H1 (cell line): ENCODE measurements at regions not wholly inside any gene's neighbourhood (a gene's known extent, or its start where the extent isn't known, plus 50 kb on each side); places are given as distances from the start of the nearest gene placed in this dataset.

Source experiments
- CTCF ChIA-PET: fragments of 300-600 bp; sonication (Branson Sonifier 250); formaldehyde crosslinking; loops from one replicate; lab custom pipeline; 2021; ENCODE audit not compliant: partially characterized antibody; lab: Charles Lee
- POLR2A ChIA-PET: fragments of 300-600 bp; sonication (Branson Sonifier 250); formaldehyde crosslinking; loops from one replicate; lab custom pipeline; 2021; ENCODE audit warnings: inconsistent platforms; ENCODE audit not compliant: partially characterized antibody; lab: Charles Lee
- DNase-seq, 2 experiments: peaks; one replicate each; pipeline versions ENCODE4 v3.0.0 to v3.0.0-alpha.2; 2010 to 2022; ENCODE audit warnings: low spot score in 2 of 2, low read depth in 1 of 2, mixed read lengths in 1 of 2
- FAIRE-seq: peaks from 2 replicates; lab custom pipeline; 2011; peaks lifted over from hg19 to GRCh38; lab: Jason Lieb, UNC
- H2AFZ ChIP-seq: 2 replicates; pipeline ENCODE4 v1.8.1; 2012; ENCODE audit warnings: low read length, inconsistent platforms
- H2AK5ac ChIP-seq: 2 replicates; pipeline ENCODE4 v1.6.1; 2013; ENCODE audit warnings: low read depth, low read length
- H2BK120ac ChIP-seq: replicated peaks from 2 replicates; pipeline ENCODE3; 2013; ENCODE audit warnings: low read depth, low read length, inconsistent platforms
- H2BK12ac ChIP-seq: 2 replicates; pipeline ENCODE4 v1.6.1; 2013; ENCODE audit warnings: low read depth, low read length
- H2BK15ac ChIP-seq: 2 replicates; pipeline ENCODE4 v1.6.1; 2013; ENCODE audit warnings: low read length
- H2BK20ac ChIP-seq: 2 replicates; pipeline ENCODE4 v1.6.1; 2013; ENCODE audit warnings: low read length
- H2BK5ac ChIP-seq: 2 replicates; pipeline ENCODE4 v1.6.1; 2013; ENCODE audit warnings: low read depth, low read length
- H3K14ac ChIP-seq: 2 replicates; pipeline ENCODE4 v1.6.1; 2013; ENCODE audit warnings: inconsistent platforms; ENCODE audit not compliant: insufficient read length
- H3K18ac ChIP-seq: 2 replicates; pipeline ENCODE4 v1.6.1; 2013; ENCODE audit warnings: low read length; ENCODE audit errors: extremely low read depth
- H3K23ac ChIP-seq: 2 replicates; pipeline ENCODE4 v1.6.1; 2013; ENCODE audit warnings: inconsistent platforms; ENCODE audit not compliant: insufficient read length
- H3K23me2 ChIP-seq: 2 replicates; pipeline ENCODE4 v1.6.1; 2013; ENCODE audit warnings: low read depth, low read length
- H3K27ac ChIP-seq: 2 replicates; pipeline ENCODE4 v1.6.1; 2011; ENCODE audit warnings: low read depth, low read length, inconsistent platforms
- H3K27me3 ChIP-seq, 4 experiments: replicated peaks in 1 of 4; 1 replicate in 1 of 4; 2 replicates in 3 of 4; pipeline versions ENCODE4 v1.6.1 to v1.8.1; 2011 to 2013; ENCODE audit warnings: low read length in 3 of 4, mild to moderate bottlenecking in 3 of 4, inconsistent platforms in 2 of 4, mixed read lengths in 2 of 4, moderate library complexity in 1 of 4; ENCODE audit not compliant: control insufficient read depth in 3 of 4, insufficient read depth in 3 of 4; ENCODE audit errors: extremely low read depth in 1 of 4
- H3K36me3 ChIP-seq, 4 experiments: 2 replicates each; pipeline versions ENCODE4 v1.6.1 to v1.8.1; 2011 to 2013; ENCODE audit warnings: mild to moderate bottlenecking in 4 of 4, low read length in 3 of 4, moderate library complexity in 2 of 4, control low read depth in 1 of 4, inconsistent platforms in 1 of 4; ENCODE audit not compliant: insufficient read depth in 4 of 4, control insufficient read depth in 2 of 4
- H3K4ac ChIP-seq: replicated peaks from 2 replicates; pipeline ENCODE3; 2013; ENCODE audit warnings: low read length, low read depth, mixed read lengths, inconsistent platforms; ENCODE audit not compliant: insufficient read length
- H3K4me1 ChIP-seq, 4 experiments: replicated peaks in 1 of 4; 1 replicate in 1 of 4; 2 replicates in 3 of 4; pipeline versions ENCODE4 v1.6.1 to v1.8.1; 2011 to 2013; ENCODE audit warnings: low read length in 3 of 4, inconsistent platforms in 2 of 4, mixed read lengths in 1 of 4; ENCODE audit not compliant: insufficient read depth in 4 of 4, control insufficient read depth in 3 of 4
- H3K4me2 ChIP-seq, 2 experiments: 2 replicates each; pipeline versions ENCODE4 v1.6.1 to v1.8.1; 2011 to 2013; ENCODE audit warnings: low read depth in 2 of 2, low read length in 2 of 2, control low read depth in 1 of 2, inconsistent platforms in 1 of 2, mild to moderate bottlenecking in 1 of 2; ENCODE audit not compliant: insufficient read depth in 1 of 2
- H3K4me3 ChIP-seq, 4 experiments: fragments of 200-600, 300-600 bp in 1 of 4; sonication (generic), shearing (Covaris generic), sonication (Bioruptor Twin) in 1 of 4; 2 replicates each; pipeline versions ENCODE4 v1.5.1 to v1.8.1; 2011 to 2016; ENCODE audit warnings: low read length in 4 of 4, low read depth in 3 of 4, control low read depth in 2 of 4, inconsistent platforms in 2 of 4, mild to moderate bottlenecking in 2 of 4, mixed read lengths in 1 of 4, moderate library complexity in 1 of 4; ENCODE audit not compliant: insufficient read depth in 2 of 4; ENCODE audit errors: extremely low read depth in 1 of 4
- H3K56ac ChIP-seq: replicated peaks from 2 replicates; pipeline ENCODE3; 2013; ENCODE audit warnings: low read depth, mild to moderate bottlenecking, mixed read lengths, low read length, inconsistent platforms; ENCODE audit not compliant: insufficient read length
- H3K79me1 ChIP-seq: 2 replicates; pipeline ENCODE4 v1.6.1; 2013; ENCODE audit warnings: low read depth, low read length, control low read depth
- H3K79me2 ChIP-seq, 2 experiments: 2 replicates each; pipeline versions ENCODE4 v1.6.1 to v1.8.1; 2012 to 2013; ENCODE audit warnings: low read length in 2 of 2, mild to moderate bottlenecking in 2 of 2, inconsistent platforms in 1 of 2; ENCODE audit not compliant: insufficient read depth in 2 of 2, control insufficient read depth in 1 of 2
- H3K9ac ChIP-seq, 4 experiments: replicated peaks in 1 of 4; 1 replicate in 1 of 4; 2 replicates in 3 of 4; pipeline versions ENCODE4 v1.6.1 to v1.8.1; 2011 to 2013; ENCODE audit warnings: low read depth in 3 of 4, low read length in 3 of 4, control low read depth in 2 of 4, mild to moderate bottlenecking in 2 of 4, moderate library complexity in 2 of 4, inconsistent platforms in 1 of 4; ENCODE audit errors: extremely low read depth in 1 of 4
- H3K9me3 ChIP-seq, 2 experiments: 2 replicates each; pipeline versions ENCODE4 v1.6.1 to v1.8.1; 2012 to 2013; ENCODE audit warnings: mild to moderate bottlenecking in 2 of 2, moderate library complexity in 2 of 2, control low read depth in 1 of 2, inconsistent platforms in 1 of 2, low read depth in 1 of 2, low read length in 1 of 2, mixed read lengths in 1 of 2; ENCODE audit not compliant: insufficient read depth in 2 of 2
- H4K20me1 ChIP-seq, 2 experiments: replicated peaks in 1 of 2; 2 replicates each; pipeline versions ENCODE3 to v1.8.1; 2011 to 2013; ENCODE audit warnings: inconsistent platforms in 2 of 2, low read length in 2 of 2, mild to moderate bottlenecking in 1 of 2; ENCODE audit not compliant: insufficient read depth in 2 of 2, control insufficient read depth in 1 of 2
- H4K5ac ChIP-seq: 2 replicates; pipeline ENCODE4 v1.6.1; 2013; ENCODE audit warnings: low read length, low read depth, mixed read lengths, inconsistent platforms; ENCODE audit not compliant: insufficient read length
- H4K8ac ChIP-seq: 2 replicates; pipeline ENCODE4 v1.8.0; 2013; ENCODE audit warnings: mild to moderate bottlenecking, moderate library complexity, low read length, inconsistent platforms; ENCODE audit not compliant: insufficient read depth; ENCODE audit errors: extremely low read depth
- H4K91ac ChIP-seq: replicated peaks from 2 replicates; pipeline ENCODE3; 2013; ENCODE audit warnings: low read length, mixed read lengths, inconsistent platforms; ENCODE audit not compliant: insufficient read length
- CTBP2 ChIP-seq: IDR thresholded peaks from 2 replicates; pipeline ENCODE4 v1.7.0; 2011; ENCODE audit warnings: borderline replicate concordance, mild to moderate bottlenecking, moderate library complexity, mixed read lengths, low read length; ENCODE audit not compliant: insufficient read depth, insufficient read length
- EP300 ChIP-seq, 2 experiments: IDR thresholded peaks; 1 replicate in 1 of 2; 2 replicates in 1 of 2; pipeline ENCODE4 v1.6.1; 2011 to 2012; ENCODE audit warnings: low read depth in 2 of 2, low read length in 2 of 2, mild to moderate bottlenecking in 2 of 2, borderline replicate concordance in 1 of 2, inconsistent platforms in 1 of 2, moderate library complexity in 1 of 2
- JUND ChIP-seq: IDR thresholded peaks from 2 replicates; pipeline ENCODE4 v1.6.1; 2011; ENCODE audit warnings: mild to moderate bottlenecking, improper control_type of control experiment, low read length
- POLR2A ChIP-seq, 2 experiments: IDR thresholded peaks; 1 replicate in 1 of 2; 2 replicates in 1 of 2; pipeline ENCODE4 v1.6.1; 2011; ENCODE audit warnings: low read depth in 2 of 2, low read length in 2 of 2, mild to moderate bottlenecking in 2 of 2; ENCODE audit errors: control extremely low read depth in 1 of 2
- RAD21 ChIP-seq, 2 experiments: IDR thresholded peaks in 1 of 2; conservative IDR thresholded peaks in 1 of 2; 2 replicates each; pipeline ENCODE4 v1.6.1; 2011; ENCODE audit warnings: low read depth in 2 of 2, low read length in 2 of 2, improper control_type of control experiment in 1 of 2, inconsistent platforms in 1 of 2, mild to moderate bottlenecking in 1 of 2, moderate library complexity in 1 of 2
- SIRT6 ChIP-seq: IDR thresholded peaks from one replicate; pipeline ENCODE4 v1.7.1; 2012; ENCODE audit warnings: low read length, inconsistent platforms
- SIX5 ChIP-seq: IDR thresholded peaks from 2 replicates; pipeline ENCODE4 v1.6.1; 2011; ENCODE audit warnings: mild to moderate bottlenecking, low read depth, low read length
- SP4 ChIP-seq: IDR thresholded peaks from 2 replicates; pipeline ENCODE4 v1.6.1; 2012; ENCODE audit warnings: low read length, inconsistent platforms
- SRF ChIP-seq: IDR thresholded peaks from 2 replicates; pipeline ENCODE4 v1.6.1; 2011; ENCODE audit warnings: mild to moderate bottlenecking, low read depth, low read length, moderate library complexity
- TF ChIP-seq, protein P1 (sequence below): IDR thresholded peaks from 2 replicates; pipeline ENCODE4 v1.6.1; 2012; ENCODE audit warnings: low read length, inconsistent platforms

GRCh38 chrX:36504625-36505024 is 503.5 kb upstream of the FAM47C start:
- Histone ChIP-seq H3K4ac (no peak overlapping the region), H3K9ac (no peak overlapping the region), H2BK5ac (no peak overlapping the region), H3K4me1 (no peaks in the 10 kb centered on the region), H3K79me2 (no peaks in the 10 kb centered on the region), H4K20me1 (no peaks in the 10 kb centered on the region), H2BK12ac (no peak overlapping the region), H3K9me3 (peaks cover 7 to 20% of the 10 kb centered on the region in 2 experiments; a peak in 3 of 4 replicates), H4K5ac (no peak overlapping the region), H3K23ac (no peak overlapping the region), H3K4me3 (no peak overlapping the region), H3K56ac (no peak overlapping the region), H3K27ac (no peak overlapping the region), H4K91ac (no peak overlapping the region), H2BK120ac (no peak overlapping the region), H3K36me3 (no peaks in the 10 kb centered on the region; a peak in 1 of 8 replicates), H3K14ac (no peak overlapping the region), H3K27me3 (no peaks in the 10 kb centered on the region), H2BK15ac (no peak overlapping the region), H4K8ac (no peak overlapping the region), H2AFZ (no peak overlapping the region), H3K79me1 (no peaks in the 10 kb centered on the region), H3K18ac (no peak overlapping the region), H3K4me2 (no peak overlapping the region), H2AK5ac (no peak overlapping the region), H2BK20ac (no peak overlapping the region), H3K23me2 (no peaks in the 10 kb centered on the region)
- ChIA-PET POLR2A (no interaction called here), CTCF (no interaction called here)
- TF ChIP-seq, protein P1, sequence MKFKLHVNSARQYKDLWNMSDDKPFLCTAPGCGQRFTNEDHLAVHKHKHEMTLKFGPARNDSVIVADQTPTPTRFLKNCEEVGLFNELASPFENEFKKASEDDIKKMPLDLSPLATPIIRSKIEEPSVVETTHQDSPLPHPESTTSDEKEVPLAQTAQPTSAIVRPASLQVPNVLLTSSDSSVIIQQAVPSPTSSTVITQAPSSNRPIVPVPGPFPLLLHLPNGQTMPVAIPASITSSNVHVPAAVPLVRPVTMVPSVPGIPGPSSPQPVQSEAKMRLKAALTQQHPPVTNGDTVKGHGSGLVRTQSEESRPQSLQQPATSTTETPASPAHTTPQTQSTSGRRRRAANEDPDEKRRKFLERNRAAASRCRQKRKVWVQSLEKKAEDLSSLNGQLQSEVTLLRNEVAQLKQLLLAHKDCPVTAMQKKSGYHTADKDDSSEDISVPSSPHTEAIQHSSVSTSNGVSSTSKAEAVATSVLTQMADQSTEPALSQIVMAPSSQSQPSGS = no peak
- no peak for TF ChIP-seq SP4
- TF ChIP-seq SIX5 = no peak
- no peak for TF ChIP-seq SRF
- no peak for TF ChIP-seq POLR2A (IDR thresholded peaks at IDR 0.05; ENCODE audit: control extremely low read depth in 1 of 2, low read depth in 2 of 2, low read length in 2 of 2)
- no peak for TF ChIP-seq SIRT6
- TF ChIP-seq EP300 (IDR thresholded peaks at IDR 0.05; ENCODE audit: borderline replicate concordance in 1 of 2, low read depth in 2 of 2, low read length in 2 of 2) = no peak
- TF ChIP-seq RAD21 (IDR thresholded peaks at IDR 0.05 in 1 of 2, conservative IDR thresholded peaks at IDR 0.05 in 1 of 2; ENCODE audit: low read depth in 2 of 2, low read length in 2 of 2) = no peak
- no peak for TF ChIP-seq JUND
- TF ChIP-seq CTBP2 = no peak
- DNase-seq (no peak), FAIRE-seq (no peak)
